WTC11 (cell line): ENCODE measurements at regions not wholly inside any gene's neighbourhood (a gene's known extent, or its start where the extent isn't known, plus 50 kb on each side); places are given as distances from the start of the nearest gene placed in this dataset.

Experiments
- ESRRA ChIP-seq: sonication (generic); formaldehyde crosslinking; IDR thresholded peaks from 2 replicates; pipeline ENCODE4 v1.8.1; 2022; ENCODE audit warnings: mild to moderate bottlenecking, missing genetic modification reagents, borderline replicate concordance
- IRF1 ChIP-seq: sonication (generic); formaldehyde crosslinking; IDR thresholded peaks from 2 replicates; pipeline ENCODE4 v1.8.0; 2023; ENCODE audit warnings: missing genetic modification reagents
- MXD4 ChIP-seq: fragments of 250-450 bp; sonication (Bioruptor Pico); IDR thresholded peaks from 2 replicates; pipeline ENCODE4 v1.8.0; 2021; ENCODE audit warnings: mild to moderate bottlenecking, moderate library complexity, borderline replicate concordance
- NFE2L1 ChIP-seq: sonication (generic); formaldehyde crosslinking; IDR thresholded peaks from 2 replicates; pipeline ENCODE4 v1.8.1; 2023; ENCODE audit warnings: missing genetic modification reagents
- OVOL2 ChIP-seq: fragments of 250-450 bp; sonication (Bioruptor Pico); IDR thresholded peaks from 2 replicates; pipeline ENCODE4 v1.9.0; 2021; ENCODE audit warnings: mild to moderate bottlenecking, borderline replicate concordance
- PRDM15 ChIP-seq: sonication (generic); formaldehyde crosslinking; IDR thresholded peaks from 2 replicates; pipeline ENCODE4 v1.8.0; 2022; ENCODE audit warnings: missing genetic modification reagents
- RELA ChIP-seq: sonication (generic); formaldehyde crosslinking; IDR thresholded peaks from 2 replicates; pipeline ENCODE4 v1.8.1; 2022; ENCODE audit warnings: missing genetic modification reagents, mild to moderate bottlenecking, borderline replicate concordance
- TCF7 ChIP-seq: sonication (generic); formaldehyde crosslinking; IDR thresholded peaks from 2 replicates; pipeline ENCODE4 v1.8.0; 2022; ENCODE audit warnings: mild to moderate bottlenecking, low read depth, missing genetic modification reagents, moderate library complexity
- TEAD4 ChIP-seq: sonication (generic); formaldehyde crosslinking; IDR thresholded peaks from 2 replicates; pipeline ENCODE4 v1.8.0; 2022; ENCODE audit warnings: mild to moderate bottlenecking, missing genetic modification reagents
- ZBTB21 ChIP-seq: sonication (generic); formaldehyde crosslinking; IDR thresholded peaks from 2 replicates; pipeline ENCODE4 v1.8.1; 2023; ENCODE audit warnings: mild to moderate bottlenecking, missing genetic modification reagents, borderline replicate concordance
- ZNF121 ChIP-seq: sonication (generic); formaldehyde crosslinking; IDR thresholded peaks from 2 replicates; pipeline ENCODE4 v1.8.0; 2023; ENCODE audit warnings: missing genetic modification reagents
- ZNF138 ChIP-seq: sonication (generic); formaldehyde crosslinking; conservative IDR thresholded peaks from 2 replicates; pipeline ENCODE4 v1.8.1; 2022; ENCODE audit warnings: mild to moderate bottlenecking, moderate library complexity, missing genetic modification reagents
- ZNF232 ChIP-seq: sonication (generic); formaldehyde crosslinking; IDR thresholded peaks from 2 replicates; pipeline ENCODE4 v1.8.0; 2022; ENCODE audit warnings: mild to moderate bottlenecking, missing genetic modification reagents
- ZNF317 ChIP-seq: sonication (generic); formaldehyde crosslinking; IDR thresholded peaks from 2 replicates; pipeline ENCODE4 v1.8.1; 2023; ENCODE audit warnings: low read depth, mild to moderate bottlenecking, moderate library complexity, missing genetic modification reagents, borderline replicate concordance
- ZNF396 ChIP-seq: fragments of 250-450 bp; sonication (Bioruptor Pico); IDR thresholded peaks from 2 replicates; pipeline ENCODE4 v1.8.0; 2021; ENCODE audit warnings: mild to moderate bottlenecking, moderate library complexity, borderline replicate concordance
- ZNF416 ChIP-seq: fragments of 250-450 bp; sonication (Bioruptor Pico); IDR thresholded peaks from 2 replicates; pipeline ENCODE4 v1.9.0; 2021; ENCODE audit warnings: mild to moderate bottlenecking, inconsistent platforms
- ZNF425 ChIP-seq: fragments of 250-450 bp; sonication (Bioruptor Pico); conservative IDR thresholded peaks from 2 replicates; pipeline ENCODE4 v1.9.0; 2021; ENCODE audit warnings: mild to moderate bottlenecking
- TF ChIP-seq, protein P1 (sequence below): sonication (generic); formaldehyde crosslinking; IDR thresholded peaks from 2 replicates; pipeline ENCODE4 v1.8.0; 2022; ENCODE audit warnings: mild to moderate bottlenecking, missing genetic modification reagents
- TF ChIP-seq, protein P2 (sequence below): sonication (generic); formaldehyde crosslinking; IDR thresholded peaks from 2 replicates; pipeline ENCODE4 v1.8.0; 2022; ENCODE audit warnings: mild to moderate bottlenecking, missing genetic modification reagents
- TF ChIP-seq, protein P3 (sequence below): fragments of 200-600 bp; IDR thresholded peaks from 2 replicates; pipeline ENCODE4 v1.8.0; 2022; ENCODE audit warnings: antibody characterized with exemption
- TF ChIP-seq, protein P4 (sequence below): sonication (generic); formaldehyde crosslinking; IDR thresholded peaks from 2 replicates; pipeline ENCODE4 v1.8.1; 2023; ENCODE audit warnings: mild to moderate bottlenecking, moderate library complexity, missing genetic modification reagents

- TF ChIP-seq, protein P1, sequence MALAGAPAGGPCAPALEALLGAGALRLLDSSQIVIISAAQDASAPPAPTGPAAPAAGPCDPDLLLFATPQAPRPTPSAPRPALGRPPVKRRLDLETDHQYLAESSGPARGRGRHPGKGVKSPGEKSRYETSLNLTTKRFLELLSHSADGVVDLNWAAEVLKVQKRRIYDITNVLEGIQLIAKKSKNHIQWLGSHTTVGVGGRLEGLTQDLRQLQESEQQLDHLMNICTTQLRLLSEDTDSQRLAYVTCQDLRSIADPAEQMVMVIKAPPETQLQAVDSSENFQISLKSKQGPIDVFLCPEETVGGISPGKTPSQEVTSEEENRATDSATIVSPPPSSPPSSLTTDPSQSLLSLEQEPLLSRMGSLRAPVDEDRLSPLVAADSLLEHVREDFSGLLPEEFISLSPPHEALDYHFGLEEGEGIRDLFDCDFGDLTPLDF (CRISPR knock-in tag): peak; percentile 98
- peak; percentile 79; the same call in 1 of the 2 replicates for TF ChIP-seq ZNF317 (CRISPR knock-in tag)
- peak; percentile 68 for TF ChIP-seq ZNF121 (CRISPR knock-in tag)
- TF ChIP-seq ZNF396 (CRISPR knock-in tag): 0 out of 2 replicates have a peak, but pooled peaks have one; percentile 4
- TF ChIP-seq TEAD4: peak; percentile 93; the same call in 1 of the 2 replicates
- TF ChIP-seq, protein P2, sequence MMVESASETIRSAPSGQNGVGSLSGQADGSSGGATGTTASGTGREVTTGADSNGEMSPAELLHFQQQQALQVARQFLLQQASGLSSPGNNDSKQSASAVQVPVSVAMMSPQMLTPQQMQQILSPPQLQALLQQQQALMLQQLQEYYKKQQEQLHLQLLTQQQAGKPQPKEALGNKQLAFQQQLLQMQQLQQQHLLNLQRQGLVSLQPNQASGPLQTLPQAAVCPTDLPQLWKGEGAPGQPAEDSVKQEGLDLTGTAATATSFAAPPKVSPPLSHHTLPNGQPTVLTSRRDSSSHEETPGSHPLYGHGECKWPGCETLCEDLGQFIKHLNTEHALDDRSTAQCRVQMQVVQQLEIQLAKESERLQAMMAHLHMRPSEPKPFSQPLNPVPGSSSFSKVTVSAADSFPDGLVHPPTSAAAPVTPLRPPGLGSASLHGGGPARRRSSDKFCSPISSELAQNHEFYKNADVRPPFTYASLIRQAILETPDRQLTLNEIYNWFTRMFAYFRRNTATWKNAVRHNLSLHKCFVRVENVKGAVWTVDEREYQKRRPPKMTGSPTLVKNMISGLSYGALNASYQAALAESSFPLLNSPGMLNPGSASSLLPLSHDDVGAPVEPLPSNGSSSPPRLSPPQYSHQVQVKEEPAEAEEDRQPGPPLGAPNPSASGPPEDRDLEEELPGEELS (CRISPR knock-in tag): peak; percentile 99
- no peak for TF ChIP-seq ZNF425 (CRISPR knock-in tag)
- no peak; the same call in 1 of the 2 replicates for TF ChIP-seq ZBTB21 (CRISPR knock-in tag)
- no peak for TF ChIP-seq ZNF416 (CRISPR knock-in tag)
- peak; percentile 97 for TF ChIP-seq RELA (CRISPR knock-in tag)
- TF ChIP-seq ZNF232 (CRISPR knock-in tag): peak; percentile 99
- no peak for TF ChIP-seq OVOL2 (CRISPR knock-in tag)
- TF ChIP-seq, protein P3, sequence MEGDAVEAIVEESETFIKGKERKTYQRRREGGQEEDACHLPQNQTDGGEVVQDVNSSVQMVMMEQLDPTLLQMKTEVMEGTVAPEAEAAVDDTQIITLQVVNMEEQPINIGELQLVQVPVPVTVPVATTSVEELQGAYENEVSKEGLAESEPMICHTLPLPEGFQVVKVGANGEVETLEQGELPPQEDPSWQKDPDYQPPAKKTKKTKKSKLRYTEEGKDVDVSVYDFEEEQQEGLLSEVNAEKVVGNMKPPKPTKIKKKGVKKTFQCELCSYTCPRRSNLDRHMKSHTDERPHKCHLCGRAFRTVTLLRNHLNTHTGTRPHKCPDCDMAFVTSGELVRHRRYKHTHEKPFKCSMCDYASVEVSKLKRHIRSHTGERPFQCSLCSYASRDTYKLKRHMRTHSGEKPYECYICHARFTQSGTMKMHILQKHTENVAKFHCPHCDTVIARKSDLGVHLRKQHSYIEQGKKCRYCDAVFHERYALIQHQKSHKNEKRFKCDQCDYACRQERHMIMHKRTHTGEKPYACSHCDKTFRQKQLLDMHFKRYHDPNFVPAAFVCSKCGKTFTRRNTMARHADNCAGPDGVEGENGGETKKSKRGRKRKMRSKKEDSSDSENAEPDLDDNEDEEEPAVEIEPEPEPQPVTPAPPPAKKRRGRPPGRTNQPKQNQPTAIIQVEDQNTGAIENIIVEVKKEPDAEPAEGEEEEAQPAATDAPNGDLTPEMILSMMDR: peak; percentile 38; the same call in 1 of the 2 replicates
- TF ChIP-seq NFE2L1: peak; percentile 96
- peak; percentile 95 for TF ChIP-seq ESRRA
- TF ChIP-seq ZNF138: no peak; the same call in 1 of the 2 replicates
- peak; percentile 96 for TF ChIP-seq IRF1 (CRISPR knock-in tag)
- peak; percentile 74 for TF ChIP-seq PRDM15
- TF ChIP-seq, protein P4, sequence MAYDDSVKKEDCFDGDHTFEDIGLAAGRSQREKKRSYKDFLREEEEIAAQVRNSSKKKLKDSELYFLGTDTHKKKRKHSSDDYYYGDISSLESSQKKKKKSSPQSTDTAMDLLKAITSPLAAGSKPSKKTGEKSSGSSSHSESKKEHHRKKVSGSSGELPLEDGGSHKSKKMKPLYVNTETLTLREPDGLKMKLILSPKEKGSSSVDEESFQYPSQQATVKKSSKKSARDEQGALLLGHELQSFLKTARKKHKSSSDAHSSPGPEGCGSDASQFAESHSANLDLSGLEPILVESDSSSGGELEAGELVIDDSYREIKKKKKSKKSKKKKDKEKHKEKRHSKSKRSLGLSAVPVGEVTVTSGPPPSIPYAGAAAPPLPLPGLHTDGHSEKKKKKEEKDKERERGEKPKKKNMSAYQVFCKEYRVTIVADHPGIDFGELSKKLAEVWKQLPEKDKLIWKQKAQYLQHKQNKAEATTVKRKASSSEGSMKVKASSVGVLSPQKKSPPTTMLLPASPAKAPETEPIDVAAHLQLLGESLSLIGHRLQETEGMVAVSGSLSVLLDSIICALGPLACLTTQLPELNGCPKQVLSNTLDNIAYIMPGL (CRISPR knock-in tag): peak; percentile 99
- TF ChIP-seq TCF7 (CRISPR knock-in tag): peak; percentile 96
- no peak for TF ChIP-seq MXD4
- TF ChIP-seq, all 79 proteins: peak for 51
Measured at GRCh38 chr6:13873288-13874190, 51.2 kb upstream of the RNF182 start (continued).
